IMR-90 (cell line): ENCODE measurements at regions not wholly inside any gene's neighbourhood (a gene's known extent, or its start where the extent isn't known, plus 50 kb on each side); places are given as distances from the start of the nearest gene placed in this dataset.

Experiments used
- ATAC-seq: fragments of 200-7000 bp; cut with Tn5 transposase; 2 replicates; pipeline ENCODE4 v1.9.1; 2020; ENCODE audit warnings: low read depth, mild to moderate bottlenecking, moderate library complexity
- BruUV-seq: library from RNA; stranded (reverse); fragments of 400-500 nt; replicated peaks from 2 replicates; lab custom pipeline; 2021; lab: Mats Ljungman, UMichigan
- CTCF ChIA-PET: fragments of 300-600 bp; formaldehyde crosslinking; extraction: SDS; loops from one replicate; lab custom pipeline; 2021; ENCODE audit warnings: antibody characterized with exemption; lab: Yijun Ruan, JAX
- POLR2A ChIA-PET: fragments of 300-600 bp; sonication (Branson Sonifier 250); formaldehyde crosslinking; loops from one replicate; lab custom pipeline; 2022; ENCODE audit warnings: antibody characterized with exemption; ENCODE audit not compliant: unreplicated experiment; lab: Charles Lee
- DNase-seq: peaks from one replicate; pipeline ENCODE4 v3.0.0; 2013
- H2AFZ ChIP-seq: replicated peaks from 2 replicates; pipeline ENCODE3; 2013; ENCODE audit warnings: low read length, mild to moderate bottlenecking; ENCODE audit not compliant: poor library complexity
- H2AK5ac ChIP-seq: 2 replicates; pipeline ENCODE4 v1.6.1; 2013; ENCODE audit warnings: low read depth, low read length, inconsistent platforms
- H2AK9ac ChIP-seq: replicated peaks from 2 replicates; pipeline ENCODE3; 2013; ENCODE audit warnings: mild to moderate bottlenecking, low read depth, low read length, moderate library complexity; ENCODE audit not compliant: poor library complexity
- H2BK120ac ChIP-seq: 2 replicates; pipeline ENCODE4 v1.6.1; 2013; ENCODE audit warnings: low read depth, low read length, inconsistent platforms
- H2BK15ac ChIP-seq: 3 replicates; pipeline ENCODE4 v1.6.1; 2013; ENCODE audit warnings: low read depth, low read length, inconsistent platforms
- H2BK20ac ChIP-seq: 2 replicates; pipeline ENCODE4 v1.6.1; 2013; ENCODE audit warnings: low read depth, mild to moderate bottlenecking, inconsistent platforms, low read length, moderate library complexity
- H2BK5ac ChIP-seq: 2 replicates; pipeline ENCODE4 v1.6.1; 2013; ENCODE audit warnings: mild to moderate bottlenecking, low read depth, low read length, inconsistent platforms; ENCODE audit not compliant: poor library complexity, severe bottlenecking
- H3K14ac ChIP-seq: replicated peaks from 2 replicates; pipeline ENCODE4 v1.6.1; 2013; ENCODE audit warnings: low read depth, low read length, inconsistent platforms
- H3K18ac ChIP-seq: 2 replicates; pipeline ENCODE4 v1.6.1; 2013; ENCODE audit warnings: low read depth, low read length, control low read depth
- H3K23ac ChIP-seq: 2 replicates; pipeline ENCODE4 v1.6.1; 2013; ENCODE audit warnings: low read depth, low read length, inconsistent platforms
- H3K27ac ChIP-seq: 2 replicates; pipeline ENCODE4 v1.5.1; 2013; ENCODE audit warnings: mild to moderate bottlenecking, control low read depth, low read length; ENCODE audit not compliant: insufficient read depth
- H3K27me3 ChIP-seq: 2 replicates; pipeline ENCODE4 v1.6.1; 2013; ENCODE audit warnings: low read length; ENCODE audit not compliant: control insufficient read depth, insufficient read depth
- H3K36me3 ChIP-seq: 2 replicates; pipeline ENCODE4 v1.6.1; 2013; ENCODE audit warnings: low read length, mixed read lengths; ENCODE audit not compliant: control insufficient read depth, insufficient read depth
- H3K4ac ChIP-seq: 2 replicates; pipeline ENCODE4 v1.6.1; 2013; ENCODE audit warnings: low read depth, low read length, inconsistent platforms
- H3K4me1 ChIP-seq: 2 replicates; pipeline ENCODE4 v1.6.1; 2013; ENCODE audit warnings: low read length, mixed read lengths; ENCODE audit not compliant: control insufficient read depth, insufficient read depth
- H3K4me2 ChIP-seq: 2 replicates; pipeline ENCODE4 v1.6.1; 2013; ENCODE audit warnings: low read depth, mild to moderate bottlenecking, control low read depth, low read length, moderate library complexity
- H3K4me3 ChIP-seq: 2 replicates; pipeline ENCODE4 v1.5.1; 2013; ENCODE audit warnings: low read depth, mild to moderate bottlenecking, control low read depth, low read length, moderate library complexity; ENCODE audit not compliant: insufficient read depth
- H3K56ac ChIP-seq: 2 replicates; pipeline ENCODE4 v1.6.1; 2013; ENCODE audit warnings: low read length, inconsistent platforms; ENCODE audit not compliant: insufficient read depth; ENCODE audit errors: extremely low read depth
- H3K79me1 ChIP-seq, 2 experiments: 2 replicates each; pipeline ENCODE4 v1.6.1; 2013; ENCODE audit warnings: low read length in 2 of 2, inconsistent platforms in 1 of 2, low read depth in 1 of 2
- H3K9ac ChIP-seq: 2 replicates; pipeline ENCODE4 v1.6.1; 2013; ENCODE audit warnings: low read depth, low read length, control low read depth
- H3K9me1 ChIP-seq: 2 replicates; pipeline ENCODE4 v1.6.1; 2013; ENCODE audit warnings: low read length, inconsistent platforms; ENCODE audit not compliant: insufficient read depth
- H3K9me3 ChIP-seq: 2 replicates; pipeline ENCODE4 v1.6.1; 2013; ENCODE audit warnings: low read length; ENCODE audit not compliant: control insufficient read depth, insufficient read depth
- H4K20me1 ChIP-seq: 2 replicates; pipeline ENCODE4 v1.6.1; 2013; ENCODE audit warnings: low read length, inconsistent platforms; ENCODE audit not compliant: insufficient read depth
- H4K5ac ChIP-seq: 2 replicates; pipeline ENCODE4 v1.6.1; 2013; ENCODE audit warnings: mild to moderate bottlenecking, low read depth, low read length, control low read depth
- H4K8ac ChIP-seq, 2 experiments: 2 replicates each; pipeline ENCODE4 v1.6.1; 2013; ENCODE audit warnings: low read depth in 2 of 2, low read length in 2 of 2, control low read depth in 1 of 2, inconsistent platforms in 1 of 2
- H4K91ac ChIP-seq: 2 replicates; pipeline ENCODE4 v1.6.1; 2013; ENCODE audit warnings: low read depth, low read length, inconsistent platforms; ENCODE audit not compliant: insufficient read depth
- BHLHE40 ChIP-seq: fragments of 150-350 bp; IDR thresholded peaks from 2 replicates; pipeline ENCODE4 v1.6.1; 2016; ENCODE audit warnings: mild to moderate bottlenecking, low read depth, low read length
- CEBPB ChIP-seq: IDR thresholded peaks from 2 replicates; pipeline ENCODE4 v1.6.1; 2012; ENCODE audit warnings: low read depth, low read length, improper control_type of control experiment
- CHD1 ChIP-seq: IDR thresholded peaks from 2 replicates; pipeline ENCODE4 v1.6.1; 2012; ENCODE audit warnings: low read depth, low read length, improper control_type of control experiment
- CTCF ChIP-seq: conservative IDR thresholded peaks from 2 replicates; pipeline ENCODE4 v1.5.1; 2012; ENCODE audit warnings: mild to moderate bottlenecking, low read depth, low read length, improper control_type of control experiment
- ELK1 ChIP-seq: fragments of 150-350 bp; IDR thresholded peaks from 2 replicates; pipeline ENCODE4 v1.6.1; 2016; ENCODE audit warnings: low read depth, mild to moderate bottlenecking, low read length, moderate library complexity, borderline replicate concordance
- FOS ChIP-seq: fragments of 150-350 bp; IDR thresholded peaks from 2 replicates; pipeline ENCODE4 v1.6.1; 2016; ENCODE audit warnings: low read depth, low read length
- MAFK ChIP-seq: IDR thresholded peaks from 2 replicates; pipeline ENCODE4 v1.6.1; 2012; ENCODE audit warnings: low read depth, low read length, improper control_type of control experiment
- MAZ ChIP-seq: IDR thresholded peaks from 2 replicates; pipeline ENCODE4 v1.6.1; 2012; ENCODE audit warnings: low read depth, mild to moderate bottlenecking, low read length, improper control_type of control experiment, moderate library complexity, borderline replicate concordance
- MXI1 ChIP-seq: IDR thresholded peaks from 2 replicates; pipeline ENCODE4 v1.6.1; 2012; ENCODE audit warnings: low read depth, mild to moderate bottlenecking, low read length, moderate library complexity, borderline replicate concordance
- NFE2L2 ChIP-seq: fragments of 150-350 bp; IDR thresholded peaks from 2 replicates; pipeline ENCODE4 v1.6.1; 2016; ENCODE audit warnings: low read depth, mild to moderate bottlenecking, low read length
- POLR2A ChIP-seq: IDR thresholded peaks from 2 replicates; pipeline ENCODE4 v1.6.1; 2012; ENCODE audit warnings: mild to moderate bottlenecking, low read depth, low read length
- RAD21 ChIP-seq: IDR thresholded peaks from 2 replicates; pipeline ENCODE4 v1.6.1; 2012; ENCODE audit warnings: low read length, improper control_type of control experiment
- RCOR1 ChIP-seq: IDR thresholded peaks from 2 replicates; pipeline ENCODE4 v1.6.1; 2012; ENCODE audit warnings: mild to moderate bottlenecking, low read length, improper control_type of control experiment; ENCODE audit not compliant: insufficient replicate concordance
- RFX5 ChIP-seq: IDR thresholded peaks from 2 replicates; pipeline ENCODE4 v1.8.0; 2012; ENCODE audit warnings: low read depth, mild to moderate bottlenecking, low read length, moderate library complexity
- SMC3 ChIP-seq: fragments of 150-350 bp; IDR thresholded peaks from 2 replicates; pipeline ENCODE4 v1.6.1; 2016; ENCODE audit warnings: low read depth, mild to moderate bottlenecking, antibody characterized with exemption, low read length, moderate library complexity
- USF2 ChIP-seq: fragments of 150-350 bp; IDR thresholded peaks from 2 replicates; pipeline ENCODE4 v1.6.1; 2017; ENCODE audit warnings: mild to moderate bottlenecking, antibody characterized with exemption, low read length, low read depth
- dilution Hi-C: fragments of 300-500 bp; cut with HindIII; formaldehyde crosslinking; loops from one replicate; pipeline ENCODE4 v1.14.3; 2018; ENCODE audit warnings: low sequenced_read_pairs; ENCODE audit not compliant: unreplicated experiment
- in situ Hi-C: fragments of 300-500 bp; cut with MboI; formaldehyde crosslinking; loops from 3 replicates; pipeline ENCODE4 v1.14.3; 2019; ENCODE audit warnings: low sequenced_read_pairs, inconsistent platforms, mixed read lengths
- intact Hi-C: fragments of 100-400 bp; cut with micrococcal nuclease; formaldehyde crosslinking; loops from 2 replicates; pipeline ENCODE4 v1.10.0; 2022

GRCh38 chr3:74053970-74054516 is 429.3 kb upstream of the PDZRN3 start:
- no peak overlapping the region for H2BK120ac ChIP-seq
- H4K8ac ChIP-seq: no peak overlapping the region
- intact Hi-C loops: no loop called here
- CTCF ChIA-PET: no interaction called here
- no peak overlapping the region for H3K4me2 ChIP-seq
- no peak overlapping the region for H2BK15ac ChIP-seq
- H3K18ac ChIP-seq: no peak overlapping the region
- no peak for ATAC-seq
- in situ Hi-C loops: no loop called here
- no peak overlapping the region for H4K5ac ChIP-seq
- no peak overlapping the region for H2BK5ac ChIP-seq
- no peak overlapping the region for H3K23ac ChIP-seq
- H3K27me3 ChIP-seq: no peaks in the 10 kb centered on the region
- no peak overlapping the region for H2AFZ ChIP-seq
- H3K9me3 ChIP-seq: no peaks in the 10 kb centered on the region
- no peaks in the 10 kb centered on the region for H4K20me1 ChIP-seq
- no peaks in the 10 kb centered on the region for H3K79me1 ChIP-seq
- no peak overlapping the region for H2BK20ac ChIP-seq
- no peak overlapping the region for H2AK5ac ChIP-seq
- H3K4me1 ChIP-seq: no peaks in the 10 kb centered on the region
- no peak overlapping the region for H3K27ac ChIP-seq
- H3K4me3 ChIP-seq: no peak overlapping the region
- H3K4ac ChIP-seq: no peak overlapping the region
- dilution Hi-C loops: no loop called here
- no peak for DNase-seq
- TF ChIP-seq POLR2A (no peak), MXI1 (no peak), MAZ (no peak), ELK1 (no peak), RCOR1 (no peak), RFX5 (no peak), USF2 (no peak), BHLHE40 (no peak), NFE2L2 (no peak), RAD21 (no peak), CEBPB (no peak), CHD1 (no peak), FOS (no peak), SMC3 (no peak), MAFK (no peak), CTCF (no peak)
- H3K36me3 ChIP-seq: no peaks in the 10 kb centered on the region
- H3K9ac ChIP-seq: no peak overlapping the region
- POLR2A ChIA-PET: interaction anchor here (0.7 kb wide), 1 partner anchor 10 kb away, joined by 3 read pairs; no protein-coding TSS in a partner anchor
- no peaks in the 10 kb centered on the region for H3K9me1 ChIP-seq
- no peak overlapping the region for H4K91ac ChIP-seq
- H2AK9ac ChIP-seq: no peak overlapping the region
- no peak overlapping the region for H3K14ac ChIP-seq
- no TSS peak for BruUV-seq
- no peak overlapping the region for H3K56ac ChIP-seq
